ENCODE measurements at regions not wholly inside any gene's neighbourhood (a gene's known extent, or its start where the extent isn't known, plus 50 kb on each side); places are given as distances from the start of the nearest gene placed in this dataset.

DNA sequence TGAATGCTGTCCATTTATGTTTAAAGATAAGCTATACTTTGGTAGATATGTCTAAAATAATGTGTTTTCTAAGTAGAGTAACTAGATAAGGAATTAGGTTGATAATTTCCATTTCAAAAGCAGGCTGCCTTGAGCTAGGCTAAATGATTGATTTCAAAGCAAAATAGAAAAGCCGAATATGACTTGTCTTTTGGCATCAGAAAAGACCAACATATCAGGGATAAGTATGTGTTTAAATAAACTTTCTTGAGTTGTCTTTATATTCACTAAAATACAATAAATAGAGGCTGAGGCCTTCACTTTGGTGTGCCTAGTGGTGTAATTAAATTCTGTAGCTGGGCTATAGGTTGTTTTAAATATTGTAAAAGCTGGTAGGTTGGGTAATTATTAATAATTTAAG is 569.0 kb downstream of the TAF11L14 start:
- no peak overlapping the region for H3K9ac ChIP-seq (ENCODE audit: low read depth, low read length)
- H3K9me3 ChIP-seq (ENCODE audit: insufficient read depth, low read depth, low read length): peaks cover 11% of the 10 kb centered on the region
- no peaks in the 10 kb centered on the region for H3K27me3 ChIP-seq (ENCODE audit: insufficient read depth, low read length)
- H3K36me3 ChIP-seq (ENCODE audit: insufficient read depth, low read depth, low read length): no peaks in the 10 kb centered on the region
- no peak overlapping the region for H3K4me3 ChIP-seq (ENCODE audit: low read length)
- H3K4me1 ChIP-seq (ENCODE audit: insufficient read depth, low read length): no peaks in the 10 kb centered on the region
- no peak overlapping the region for H3K27ac ChIP-seq (ENCODE audit: low read length)

DNA sequence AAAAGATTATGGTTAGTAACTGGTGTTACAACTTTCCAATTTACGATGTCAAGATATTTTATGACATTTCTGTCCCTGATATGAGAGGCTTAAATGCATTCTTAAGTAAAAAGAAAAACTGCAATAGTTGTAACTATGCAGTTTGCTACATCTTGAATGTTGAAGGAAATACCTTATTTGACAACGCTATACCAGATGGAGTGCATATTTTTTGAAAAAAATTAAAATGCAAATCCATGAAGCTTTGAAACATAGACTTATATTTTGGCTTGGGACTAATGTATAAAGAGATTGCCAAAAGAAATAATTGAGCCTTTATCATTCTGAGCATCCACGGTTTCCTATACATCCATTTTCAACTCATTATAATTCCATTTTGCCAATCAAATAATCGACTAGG is 579.4 kb downstream of the TAF11L14 start:
- H3K27me3 ChIP-seq (ENCODE audit: insufficient read depth, low read length): no peaks in the 10 kb centered on the region
- H3K9me3 ChIP-seq (ENCODE audit: insufficient read depth, low read depth, low read length): no peaks in the 10 kb centered on the region
- no peak overlapping the region for H3K27ac ChIP-seq (ENCODE audit: low read length)
- H3K9ac ChIP-seq (ENCODE audit: low read depth, low read length): no peak overlapping the region
- no peaks in the 10 kb centered on the region for H3K4me1 ChIP-seq (ENCODE audit: insufficient read depth, low read length)
- H3K36me3 ChIP-seq (ENCODE audit: insufficient read depth, low read depth, low read length): no peaks in the 10 kb centered on the region
- H3K4me3 ChIP-seq (ENCODE audit: low read length): no peak overlapping the region

DNA sequence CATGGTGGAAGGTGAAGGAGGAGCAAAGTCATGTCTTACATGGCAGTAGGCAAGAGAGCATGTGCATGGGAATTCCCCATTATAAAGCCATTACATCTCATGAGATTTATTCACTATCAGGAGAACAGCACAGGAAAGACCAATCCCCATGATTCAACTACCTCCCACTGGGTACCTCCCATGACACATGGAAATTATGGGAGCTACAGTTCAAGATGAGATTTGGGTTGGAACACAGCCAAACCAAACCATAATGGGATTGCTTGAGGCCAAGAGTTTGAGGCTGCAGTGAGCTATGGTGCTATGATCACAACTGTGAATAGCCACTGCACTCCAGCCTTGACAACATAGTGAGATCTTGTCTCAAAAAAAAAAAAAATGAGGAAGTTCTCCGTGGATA is 581.8 kb downstream of the TAF11L14 start:
- Histone ChIP-seq H3K4me1 (ENCODE audit: insufficient read depth, low read length) (no peaks in the 10 kb centered on the region), H3K27ac (ENCODE audit: low read length) (no peak overlapping the region), H3K4me3 (ENCODE audit: low read length) (no peak overlapping the region), H3K36me3 (ENCODE audit: insufficient read depth, low read depth, low read length) (no peaks in the 10 kb centered on the region), H3K27me3 (ENCODE audit: insufficient read depth, low read length) (no peaks in the 10 kb centered on the region), H3K9me3 (ENCODE audit: insufficient read depth, low read depth, low read length) (no peaks in the 10 kb centered on the region; the same call in 1 of the 2 replicates), H3K9ac (ENCODE audit: low read depth, low read length) (no peak overlapping the region)

DNA sequence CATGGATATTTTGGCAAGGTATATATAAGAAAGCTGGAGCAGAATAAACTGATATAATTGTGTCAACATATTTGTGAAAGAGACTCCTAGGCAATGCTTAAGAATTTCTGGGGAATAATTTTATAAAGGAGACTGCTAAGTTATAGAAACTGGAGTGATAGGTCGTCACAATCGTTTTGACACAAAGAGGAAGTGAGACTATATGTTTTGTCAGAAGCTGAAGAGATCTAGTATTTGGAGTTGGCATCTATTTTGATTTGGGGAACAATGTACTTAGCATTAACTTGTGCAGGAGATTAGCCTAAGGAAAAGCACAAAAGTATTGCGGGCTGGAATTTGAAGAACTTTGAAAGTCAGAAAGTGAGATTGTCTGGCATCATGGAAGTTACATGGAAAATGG is 582.5 kb downstream of the TAF11L14 start:
- H3K9me3 ChIP-seq (ENCODE audit: insufficient read depth, low read depth, low read length): no peaks in the 10 kb centered on the region; the same call in 1 of the 2 replicates
- no peak overlapping the region for H3K9ac ChIP-seq (ENCODE audit: low read depth, low read length)
- no peaks in the 10 kb centered on the region for H3K4me1 ChIP-seq (ENCODE audit: insufficient read depth, low read length)
- H3K4me3 ChIP-seq (ENCODE audit: low read length): no peak overlapping the region
- H3K27me3 ChIP-seq (ENCODE audit: insufficient read depth, low read length): no peaks in the 10 kb centered on the region
- H3K27ac ChIP-seq (ENCODE audit: low read length): no peak overlapping the region
- H3K36me3 ChIP-seq (ENCODE audit: insufficient read depth, low read depth, low read length): no peaks in the 10 kb centered on the region

DNA sequence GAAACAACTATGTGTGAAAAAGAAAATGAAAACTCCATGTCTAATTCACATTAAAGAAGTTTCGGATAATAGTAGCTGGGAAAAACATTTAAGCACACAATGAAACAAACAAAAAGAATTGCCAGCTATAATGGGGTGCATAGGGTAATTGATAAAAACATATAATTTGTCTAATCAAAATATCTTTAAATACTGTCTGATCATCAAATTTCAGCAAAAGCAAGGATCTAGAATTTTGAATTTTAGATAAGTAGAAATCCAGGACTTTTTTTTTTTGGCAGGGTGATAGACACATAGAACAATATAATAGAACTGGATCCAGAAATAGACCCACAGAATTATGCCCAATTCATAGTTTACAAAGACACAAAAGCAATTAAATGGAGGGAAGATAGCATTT is 585.0 kb downstream of the TAF11L14 start:
- Histone ChIP-seq H3K36me3 (ENCODE audit: insufficient read depth, low read depth, low read length) (no peaks in the 10 kb centered on the region), H3K4me3 (ENCODE audit: low read length) (no peak overlapping the region), H3K27me3 (ENCODE audit: insufficient read depth, low read length) (no peaks in the 10 kb centered on the region), H3K27ac (ENCODE audit: low read length) (no peak overlapping the region), H3K4me1 (ENCODE audit: insufficient read depth, low read length) (no peaks in the 10 kb centered on the region), H3K9ac (ENCODE audit: low read depth, low read length) (no peak overlapping the region), H3K9me3 (ENCODE audit: insufficient read depth, low read depth, low read length) (no peaks in the 10 kb centered on the region; the same call in 1 of the 2 replicates)

DNA sequence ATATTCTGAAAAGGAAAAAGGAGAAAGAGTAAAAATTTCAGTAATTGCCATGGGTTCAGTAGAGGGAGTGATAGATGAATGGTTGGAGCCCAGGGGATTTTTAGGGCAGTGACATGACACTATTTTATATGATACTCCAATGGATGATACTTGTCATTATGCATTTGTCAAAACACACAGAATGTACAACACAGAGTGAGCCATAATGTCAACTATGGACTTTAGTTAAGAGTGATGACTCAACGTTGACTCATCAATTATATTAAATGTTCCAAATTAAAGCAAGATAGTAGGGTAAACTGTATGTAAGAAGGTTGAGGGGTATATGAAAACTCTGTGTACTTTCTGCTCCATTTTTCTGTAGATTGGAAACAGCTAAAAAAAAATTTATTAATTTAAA is 586.4 kb downstream of the TAF11L14 start:
- H3K36me3 ChIP-seq (ENCODE audit: insufficient read depth, low read depth, low read length): no peaks in the 10 kb centered on the region
- H3K9ac ChIP-seq (ENCODE audit: low read depth, low read length): no peak overlapping the region
- H3K27me3 ChIP-seq (ENCODE audit: insufficient read depth, low read length): no peaks in the 10 kb centered on the region
- H3K4me3 ChIP-seq (ENCODE audit: low read length): no peak overlapping the region
- no peaks in the 10 kb centered on the region; the same call in 1 of the 2 replicates for H3K9me3 ChIP-seq (ENCODE audit: insufficient read depth, low read depth, low read length)
- no peaks in the 10 kb centered on the region for H3K4me1 ChIP-seq (ENCODE audit: insufficient read depth, low read length)
- no peak overlapping the region for H3K27ac ChIP-seq (ENCODE audit: low read length)

DNA sequence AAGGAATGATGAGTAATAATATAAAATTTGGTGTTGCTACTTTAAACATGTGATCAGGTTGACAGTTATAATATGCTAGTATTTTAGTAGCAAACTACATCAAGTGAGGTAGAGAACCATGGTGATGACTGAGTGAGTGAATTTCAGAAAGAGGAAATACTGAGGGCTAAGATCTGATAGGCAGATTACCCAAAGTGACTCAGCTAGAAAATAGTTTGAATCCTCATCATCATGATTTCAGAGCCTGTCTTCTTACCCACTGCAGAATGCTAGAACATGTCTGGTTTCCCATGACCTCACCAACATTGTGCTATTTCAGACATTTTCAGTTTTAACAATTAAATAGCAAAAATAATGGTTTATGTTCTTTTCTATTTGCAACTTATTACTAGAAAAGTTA is 602.1 kb downstream of the TAF11L14 start:
- H3K27me3 ChIP-seq (ENCODE audit: insufficient read depth, low read length): no peaks in the 10 kb centered on the region
- no peaks in the 10 kb centered on the region for H3K4me1 ChIP-seq (ENCODE audit: insufficient read depth, low read length)
- H3K9me3 ChIP-seq (ENCODE audit: insufficient read depth, low read depth, low read length): no peaks in the 10 kb centered on the region
- H3K27ac ChIP-seq (ENCODE audit: low read length): no peak overlapping the region
- no peaks in the 10 kb centered on the region for H3K36me3 ChIP-seq (ENCODE audit: insufficient read depth, low read depth, low read length)
- no peak overlapping the region for H3K9ac ChIP-seq (ENCODE audit: low read depth, low read length)
- H3K4me3 ChIP-seq (ENCODE audit: low read length): no peak overlapping the region

DNA sequence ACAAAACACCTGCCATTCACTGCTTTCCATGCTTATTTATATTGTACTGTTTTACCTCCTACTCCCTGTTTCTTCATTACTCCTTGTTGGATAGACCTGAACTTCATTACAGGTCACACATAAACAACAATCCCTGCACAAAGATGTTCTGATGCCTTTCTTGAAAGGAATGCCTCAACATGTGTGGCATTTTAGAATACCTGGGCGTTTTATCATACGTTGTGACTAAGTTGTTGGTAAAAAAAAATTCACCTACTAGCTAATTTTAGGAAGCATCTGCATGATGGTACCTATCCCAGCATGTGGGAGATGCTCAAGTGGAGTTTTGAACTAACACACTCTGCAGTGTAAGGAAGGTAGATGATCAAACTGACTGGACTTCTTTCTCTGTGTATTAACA is 604.1 kb downstream of the TAF11L14 start:
- no peaks in the 10 kb centered on the region for H3K9me3 ChIP-seq (ENCODE audit: insufficient read depth, low read depth, low read length)
- no peak overlapping the region for H3K27ac ChIP-seq (ENCODE audit: low read length)
- no peaks in the 10 kb centered on the region for H3K36me3 ChIP-seq (ENCODE audit: insufficient read depth, low read depth, low read length)
- no peak overlapping the region for H3K9ac ChIP-seq (ENCODE audit: low read depth, low read length)
- H3K4me1 ChIP-seq (ENCODE audit: insufficient read depth, low read length): no peaks in the 10 kb centered on the region
- H3K4me3 ChIP-seq (ENCODE audit: low read length): no peak overlapping the region
- H3K27me3 ChIP-seq (ENCODE audit: insufficient read depth, low read length): no peaks in the 10 kb centered on the region

DNA sequence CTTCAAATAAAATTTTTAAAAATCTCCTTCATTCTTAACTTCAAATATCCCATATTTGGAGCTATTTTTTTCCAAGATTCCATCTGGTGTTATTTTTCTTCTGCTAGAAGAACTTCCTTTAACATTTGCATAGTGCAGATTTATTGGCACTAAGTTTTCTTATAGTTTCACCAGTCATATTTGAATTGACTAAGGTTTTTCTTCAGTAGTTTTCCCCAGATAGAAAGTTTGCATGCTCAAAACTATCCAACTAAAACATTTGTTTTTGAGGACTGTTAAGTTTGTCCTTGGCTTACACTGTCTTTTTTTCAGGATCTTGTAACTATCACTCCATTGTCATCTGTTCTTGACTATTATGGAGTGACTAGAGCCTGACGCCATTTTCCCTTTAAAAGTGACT is 606.7 kb downstream of the TAF11L14 start:
- Histone ChIP-seq H3K27ac (ENCODE audit: low read length) (no peak overlapping the region), H3K9me3 (ENCODE audit: insufficient read depth, low read depth, low read length) (no peaks in the 10 kb centered on the region), H3K36me3 (ENCODE audit: insufficient read depth, low read depth, low read length) (no peaks in the 10 kb centered on the region), H3K4me3 (ENCODE audit: low read length) (no peak overlapping the region), H3K4me1 (ENCODE audit: insufficient read depth, low read length) (no peaks in the 10 kb centered on the region), H3K27me3 (ENCODE audit: insufficient read depth, low read length) (no peaks in the 10 kb centered on the region), H3K9ac (ENCODE audit: low read depth, low read length) (no peak overlapping the region)

DNA sequence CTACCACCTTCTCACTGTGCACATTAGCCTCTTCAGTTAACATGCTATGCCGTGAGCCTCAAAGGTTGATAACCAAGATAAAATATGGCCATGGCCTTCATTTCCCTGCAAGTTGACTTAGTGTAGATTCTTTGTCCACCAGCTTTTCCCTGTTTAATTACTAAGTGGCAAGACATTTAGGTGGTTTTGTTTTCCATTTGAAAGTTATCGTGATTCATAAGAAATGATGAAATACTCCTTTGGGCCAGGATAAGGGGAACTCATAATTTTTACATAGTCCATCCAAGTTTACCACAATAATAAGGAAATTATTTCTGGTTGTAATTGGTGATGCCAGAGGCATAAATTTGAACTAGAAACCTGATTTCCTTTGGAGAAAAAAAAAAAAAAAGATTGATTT is 609.6 kb downstream of the TAF11L14 start:
- Histone ChIP-seq H3K4me1 (ENCODE audit: insufficient read depth, low read length) (no peaks in the 10 kb centered on the region), H3K27ac (ENCODE audit: low read length) (no peak overlapping the region), H3K27me3 (ENCODE audit: insufficient read depth, low read length) (no peaks in the 10 kb centered on the region), H3K4me3 (ENCODE audit: low read length) (no peak overlapping the region), H3K9ac (ENCODE audit: low read depth, low read length) (no peak overlapping the region), H3K9me3 (ENCODE audit: insufficient read depth, low read depth, low read length) (peaks cover 8% of the 10 kb centered on the region), H3K36me3 (ENCODE audit: insufficient read depth, low read depth, low read length) (no peaks in the 10 kb centered on the region)

DNA sequence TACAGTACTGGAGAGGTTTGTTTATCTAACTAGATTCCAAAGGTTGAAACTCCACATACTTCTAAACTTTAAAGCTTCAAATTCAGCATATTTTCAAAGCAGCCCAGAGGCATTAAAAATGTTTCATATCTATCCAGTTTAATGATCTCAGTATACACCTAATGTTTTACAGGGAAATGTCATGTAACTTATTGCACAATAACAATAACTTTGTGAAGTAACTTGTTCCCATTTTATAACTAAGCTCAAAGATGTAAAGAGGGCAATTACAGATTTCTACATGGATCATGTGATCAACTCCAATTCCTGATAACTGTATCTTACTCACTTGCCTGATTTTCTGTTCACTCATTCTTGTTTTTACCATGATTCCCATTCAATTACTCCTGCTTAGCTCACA is 610.0 kb downstream of the TAF11L14 start:
- H3K36me3 ChIP-seq (ENCODE audit: insufficient read depth, low read depth, low read length): no peaks in the 10 kb centered on the region
- no peak overlapping the region for H3K27ac ChIP-seq (ENCODE audit: low read length)
- no peak overlapping the region for H3K9ac ChIP-seq (ENCODE audit: low read depth, low read length)
- no peak overlapping the region for H3K4me3 ChIP-seq (ENCODE audit: low read length)
- H3K27me3 ChIP-seq (ENCODE audit: insufficient read depth, low read length): no peaks in the 10 kb centered on the region
- H3K9me3 ChIP-seq (ENCODE audit: insufficient read depth, low read depth, low read length): peaks cover 8% of the 10 kb centered on the region
- no peaks in the 10 kb centered on the region for H3K4me1 ChIP-seq (ENCODE audit: insufficient read depth, low read length)

DNA sequence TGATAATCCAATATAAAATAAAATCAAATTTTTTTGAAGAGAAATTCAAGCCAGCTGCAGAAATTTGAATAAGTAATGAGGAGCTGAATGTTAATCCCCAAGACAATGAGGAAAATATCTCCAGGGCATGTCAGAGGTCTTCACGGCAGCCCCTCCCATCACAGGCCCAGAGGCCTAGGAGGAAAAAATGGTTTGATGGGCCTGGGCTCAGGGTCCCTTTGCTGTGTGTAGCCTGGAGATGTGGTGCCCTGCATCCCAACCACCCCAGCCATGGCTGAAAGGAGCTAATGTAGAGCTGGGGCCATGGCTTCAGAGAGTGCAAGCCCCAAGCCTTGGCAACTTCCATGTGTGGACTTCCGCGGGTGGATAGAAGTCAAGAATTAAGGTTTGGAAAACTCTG is 618.3 kb downstream of the TAF11L14 start:
- Histone ChIP-seq H3K27me3 (ENCODE audit: insufficient read depth, low read length) (no peaks in the 10 kb centered on the region), H3K4me1 (ENCODE audit: insufficient read depth, low read length) (no peaks in the 10 kb centered on the region), H3K36me3 (ENCODE audit: insufficient read depth, low read depth, low read length) (no peaks in the 10 kb centered on the region), H3K27ac (ENCODE audit: low read length) (no peak overlapping the region), H3K9ac (ENCODE audit: low read depth, low read length) (no peak overlapping the region), H3K9me3 (ENCODE audit: insufficient read depth, low read depth, low read length) (peaks cover 46% of the 10 kb centered on the region), H3K4me3 (ENCODE audit: low read length) (no peak overlapping the region)

Measured in iPS-20b (cell line).